ENCODE measurements at regions not wholly inside any gene's neighbourhood (a gene's known extent, or its start where the extent isn't known, plus 50 kb on each side); places are given as distances from the start of the nearest gene placed in this dataset.
A peak's percentile ranks its signal among the peaks of the same experiment; 100 is the strongest.
"Not testable (repeated sequence)": the region's sequence is repeated elsewhere in the genome, so short reads cannot be mapped to it uniquely, and the experiment has no call there.

- no peak for DNase-seq
- H3K9me2 ChIP-seq (replicated peaks; ENCODE audit: insufficient read depth, low read length): no peaks in the 10 kb centered on the region
- H3K9me3 ChIP-seq (replicated peaks; ENCODE audit: insufficient read depth, low read length): no peaks in the 10 kb centered on the region
- no peaks in the 10 kb centered on the region for H4K20me1 ChIP-seq (ENCODE audit: insufficient read depth, low read length)
- no peak overlapping the region for H2AFZ ChIP-seq (ENCODE audit: low read length)
- no peaks in the 10 kb centered on the region for H3K27me3 ChIP-seq (replicated peaks; ENCODE audit: insufficient read depth, low read length)
- H3K4me3 ChIP-seq (ENCODE audit: low read length): no peak overlapping the region
- H3K27ac ChIP-seq (ENCODE audit: low read length): no peak overlapping the region
- no peaks in the 10 kb centered on the region for H3F3A ChIP-seq (ENCODE audit: insufficient read depth, low read length)
- TF ChIP-seq EZH2 (optimal IDR thresholded peaks at IDR 0.05; ENCODE audit: low read depth, low read length): no peak
- TF ChIP-seq CTCF (IDR thresholded peaks at IDR 0.05; ENCODE audit: low read length): no peak
- no peak for TF ChIP-seq EZH2phosphoT487 (IDR thresholded peaks at IDR 0.05; ENCODE audit: low read length)
- no peak overlapping the region for H3K9ac ChIP-seq (ENCODE audit: low read length)
- H3K79me2 ChIP-seq (ENCODE audit: low read length): no peaks in the 10 kb centered on the region
- no peaks in the 10 kb centered on the region for H3K4me1 ChIP-seq (ENCODE audit: low read length)
- H3K4me2 ChIP-seq (ENCODE audit: low read depth, low read length): no peak overlapping the region
- no peaks in the 10 kb centered on the region for H3K36me3 ChIP-seq (replicated peaks; ENCODE audit: insufficient read depth, low read length)
Measured at GRCh38 chr6:60867548-60867947, 1418.5 kb downstream of the KHDRBS2 start.

DNA sequence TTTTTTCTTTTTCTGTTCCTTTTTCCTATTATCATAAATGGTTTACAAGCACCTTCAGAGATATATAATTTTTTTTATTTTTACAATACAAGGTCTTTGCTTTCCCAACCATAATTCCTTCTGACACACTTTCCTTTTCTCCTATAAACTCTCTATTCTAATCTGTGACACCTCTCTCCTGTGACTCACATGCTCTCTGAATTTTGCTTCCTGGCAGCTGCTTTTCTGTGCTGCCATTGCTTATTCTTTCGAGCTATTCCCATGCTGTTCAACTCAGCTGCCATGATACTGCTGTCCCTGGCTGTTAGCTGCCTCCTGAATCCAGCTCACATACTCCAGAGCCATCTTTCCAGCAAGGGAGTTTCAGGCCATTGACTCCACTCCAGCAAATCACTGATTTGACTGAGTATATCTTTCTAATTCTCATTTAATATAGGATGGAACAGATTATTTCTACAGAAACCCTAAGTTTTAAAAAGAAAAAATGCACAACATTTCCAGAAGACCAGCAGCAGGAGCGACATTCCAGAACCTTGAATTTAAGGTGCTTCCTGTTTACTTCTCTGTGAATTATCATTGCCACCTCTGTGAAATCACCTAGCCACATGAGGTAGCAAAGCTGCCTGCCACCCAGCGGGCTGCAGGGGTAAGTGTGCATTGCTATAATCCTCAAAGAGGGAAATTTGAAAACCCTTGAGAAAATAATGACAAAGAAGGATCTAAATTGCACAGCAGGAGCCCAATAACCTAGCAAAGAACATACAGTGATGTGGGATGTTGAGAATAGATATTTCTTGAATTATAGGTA lies 1442.6 kb downstream of the KHDRBS2 start:
- not testable (repeated sequence) for H3K27me3 ChIP-seq (replicated peaks; ENCODE audit: insufficient read depth, low read length); H3K9me2 ChIP-seq (replicated peaks; ENCODE audit: insufficient read depth, low read length); H4K20me1 ChIP-seq (ENCODE audit: insufficient read depth, low read length); H3K27ac ChIP-seq (ENCODE audit: low read length); H3K79me2 ChIP-seq (ENCODE audit: low read length); H3K9me3 ChIP-seq (replicated peaks; ENCODE audit: insufficient read depth, low read length); H3K4me1 ChIP-seq (ENCODE audit: low read length); H3F3A ChIP-seq (ENCODE audit: insufficient read depth, low read length); H3K4me2 ChIP-seq (ENCODE audit: low read depth, low read length); H3K9ac ChIP-seq (ENCODE audit: low read length); H3K4me3 ChIP-seq (ENCODE audit: low read length); H3K36me3 ChIP-seq (replicated peaks; ENCODE audit: insufficient read depth, low read length)
- peak; percentile 27 for TF ChIP-seq CTCF (IDR thresholded peaks at IDR 0.05; ENCODE audit: low read length)
- DNase-seq: peak; percentile 50
- 0 out of 2 replicates have a peak overlapping the region, but pooled peaks have one; percentile 38 for H2AFZ ChIP-seq (ENCODE audit: low read length)

GRCh38 chr6:60830726-60831125 lies 1455.3 kb downstream of the KHDRBS2 start:
- H3K79me2 ChIP-seq (ENCODE audit: low read length); H3K4me2 ChIP-seq (ENCODE audit: low read depth, low read length); H3K27me3 ChIP-seq (replicated peaks; ENCODE audit: insufficient read depth, low read length); H3K4me3 ChIP-seq (ENCODE audit: low read length); H3K27ac ChIP-seq (ENCODE audit: low read length); H3K9me2 ChIP-seq (replicated peaks; ENCODE audit: insufficient read depth, low read length); H3K4me1 ChIP-seq (ENCODE audit: low read length); H3F3A ChIP-seq (ENCODE audit: insufficient read depth, low read length); H4K20me1 ChIP-seq (ENCODE audit: insufficient read depth, low read length); DNase-seq; H3K9me3 ChIP-seq (replicated peaks; ENCODE audit: insufficient read depth, low read length); H3K9ac ChIP-seq (ENCODE audit: low read length); H2AFZ ChIP-seq (ENCODE audit: low read length); H3K36me3 ChIP-seq (replicated peaks; ENCODE audit: insufficient read depth, low read length): not testable (repeated sequence)

GRCh38 chr6:60822597-60822996 lies 1463.4 kb downstream of the KHDRBS2 start:
- not testable (repeated sequence) for H3K9ac ChIP-seq (ENCODE audit: low read length); H3F3A ChIP-seq (ENCODE audit: insufficient read depth, low read length); H4K20me1 ChIP-seq (ENCODE audit: insufficient read depth, low read length); H3K9me2 ChIP-seq (replicated peaks; ENCODE audit: insufficient read depth, low read length); H3K9me3 ChIP-seq (replicated peaks; ENCODE audit: insufficient read depth, low read length); H3K4me1 ChIP-seq (ENCODE audit: low read length); H2AFZ ChIP-seq (ENCODE audit: low read length); H3K36me3 ChIP-seq (replicated peaks; ENCODE audit: insufficient read depth, low read length); H3K4me2 ChIP-seq (ENCODE audit: low read depth, low read length); H3K27me3 ChIP-seq (replicated peaks; ENCODE audit: insufficient read depth, low read length); H3K27ac ChIP-seq (ENCODE audit: low read length); DNase-seq; H3K79me2 ChIP-seq (ENCODE audit: low read length); H3K4me3 ChIP-seq (ENCODE audit: low read length)

DNA sequence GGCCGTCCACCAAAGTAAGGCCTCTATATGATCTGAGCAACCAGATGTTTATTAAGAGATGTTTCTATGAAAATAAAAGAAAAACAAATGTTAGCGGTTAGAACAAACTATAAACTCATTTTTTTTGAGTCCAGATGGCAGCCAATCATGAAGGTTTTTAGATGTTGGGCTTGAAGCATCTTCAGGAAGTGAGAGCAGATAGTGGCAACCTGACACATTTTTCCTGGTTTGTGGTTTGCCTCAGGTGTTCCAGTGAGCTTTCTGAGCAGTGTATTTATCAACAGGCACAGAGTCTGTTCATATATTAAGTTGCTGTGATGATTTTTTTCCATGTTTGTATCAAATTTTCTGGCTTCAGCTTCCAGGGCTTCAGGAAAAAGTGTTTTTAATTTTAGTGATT lies 1468.0 kb downstream of the KHDRBS2 start:
- H3K4me1 ChIP-seq (ENCODE audit: low read length); H4K20me1 ChIP-seq (ENCODE audit: insufficient read depth, low read length); H3K9ac ChIP-seq (ENCODE audit: low read length); H3K27me3 ChIP-seq (replicated peaks; ENCODE audit: insufficient read depth, low read length); H3K36me3 ChIP-seq (replicated peaks; ENCODE audit: insufficient read depth, low read length); H3K9me2 ChIP-seq (replicated peaks; ENCODE audit: insufficient read depth, low read length); H3F3A ChIP-seq (ENCODE audit: insufficient read depth, low read length); H3K4me3 ChIP-seq (ENCODE audit: low read length); H2AFZ ChIP-seq (ENCODE audit: low read length); H3K79me2 ChIP-seq (ENCODE audit: low read length); H3K4me2 ChIP-seq (ENCODE audit: low read depth, low read length); H3K9me3 ChIP-seq (replicated peaks; ENCODE audit: insufficient read depth, low read length): not testable (repeated sequence)
- peak overlapping the region; percentile 71 for H3K27ac ChIP-seq (ENCODE audit: low read length)
- peak; percentile 87 for DNase-seq

GRCh38 chr6:60814784-60815183 lies 1471.2 kb downstream of the KHDRBS2 start:
- not testable (repeated sequence) for H4K20me1 ChIP-seq (ENCODE audit: insufficient read depth, low read length); H3K27me3 ChIP-seq (replicated peaks; ENCODE audit: insufficient read depth, low read length); DNase-seq; H3K36me3 ChIP-seq (replicated peaks; ENCODE audit: insufficient read depth, low read length); H3K4me1 ChIP-seq (ENCODE audit: low read length); H3K4me2 ChIP-seq (ENCODE audit: low read depth, low read length); H2AFZ ChIP-seq (ENCODE audit: low read length); H3K4me3 ChIP-seq (ENCODE audit: low read length); H3K9me3 ChIP-seq (replicated peaks; ENCODE audit: insufficient read depth, low read length); H3K9me2 ChIP-seq (replicated peaks; ENCODE audit: insufficient read depth, low read length); H3F3A ChIP-seq (ENCODE audit: insufficient read depth, low read length); H3K27ac ChIP-seq (ENCODE audit: low read length); H3K79me2 ChIP-seq (ENCODE audit: low read length); H3K9ac ChIP-seq (ENCODE audit: low read length)
